ENCODE measurements at regions not wholly inside any gene's neighbourhood (a gene's known extent, or its start where the extent isn't known, plus 50 kb on each side); places are given as distances from the start of the nearest gene placed in this dataset.

DNA sequence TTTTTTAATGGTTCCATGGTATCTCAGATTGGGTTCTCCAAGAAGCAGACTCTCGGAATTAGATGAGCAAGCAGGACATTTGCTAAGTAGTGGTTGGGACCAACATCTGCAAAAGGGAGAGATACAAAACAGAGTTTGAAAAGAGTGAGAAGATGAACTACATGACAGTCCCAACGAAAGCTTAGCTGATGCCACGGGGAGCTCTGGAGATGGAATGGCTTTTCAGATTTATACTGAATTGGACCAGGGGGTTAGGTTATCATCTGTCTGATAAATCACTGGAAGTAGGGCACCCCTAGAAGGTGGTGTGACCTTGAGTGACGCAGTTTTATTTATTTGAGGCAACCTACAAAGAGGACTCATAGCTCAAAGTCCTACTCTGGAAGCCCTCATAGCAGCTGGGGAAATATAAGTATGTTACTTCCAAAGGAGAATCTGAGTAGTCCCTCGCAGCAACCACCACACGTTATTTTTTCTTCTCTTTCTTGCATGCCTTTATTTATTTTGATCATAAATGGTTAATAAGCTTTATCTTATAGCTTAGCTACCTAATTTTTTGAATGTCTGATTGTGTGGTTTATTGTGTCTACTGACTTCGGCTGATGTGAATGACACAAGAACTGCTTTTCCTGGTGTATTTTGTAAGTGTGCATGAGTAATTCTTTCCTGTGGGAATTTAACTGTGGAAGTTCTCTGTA, 815.4 kb downstream of the SQOR start:
- H2BK15ac ChIP-seq (ENCODE audit: low read length), result no peak overlapping the region
- H3K4me2 ChIP-seq (ENCODE audit: insufficient read depth in 1 of 2, low read depth in 2 of 2, low read length in 2 of 2), result no peak overlapping the region
- H2BK120ac ChIP-seq (replicated peaks; ENCODE audit: low read depth, low read length), result no peak overlapping the region
- no peak overlapping the region for H3K9ac ChIP-seq (replicated peaks in 1 of 4; ENCODE audit: extremely low read depth in 1 of 4, low read depth in 3 of 4, low read length in 3 of 4)
- H3K79me2 ChIP-seq (ENCODE audit: control insufficient read depth in 1 of 2, insufficient read depth in 2 of 2, low read length in 2 of 2), result no peaks in the 10 kb centered on the region
- no peak overlapping the region for H4K8ac ChIP-seq (ENCODE audit: extremely low read depth, insufficient read depth, low read length)
- no peaks in the 10 kb centered on the region for H3K79me1 ChIP-seq (ENCODE audit: low read depth, low read length)
- H4K91ac ChIP-seq (replicated peaks; ENCODE audit: insufficient read length, low read length), result no peak overlapping the region
- CTCF ChIA-PET (ENCODE audit: partially characterized antibody), result interaction anchor here (1.1 to 1.8 kb wide), 2 partner anchors 9 to 139 kb away, joined by 4 to 5 read pairs; no protein-coding TSS in a partner anchor
- no peak overlapping the region for H2BK12ac ChIP-seq (ENCODE audit: low read depth, low read length)
- H2BK5ac ChIP-seq (ENCODE audit: low read depth, low read length), result no peak overlapping the region
- no peak overlapping the region for H2AFZ ChIP-seq (ENCODE audit: low read length)
- no peaks in the 10 kb centered on the region for H3K23me2 ChIP-seq (ENCODE audit: low read depth, low read length)
- TF ChIP-seq HDAC2 (IDR thresholded peaks at IDR 0.05; ENCODE audit: borderline replicate concordance in 1 of 2, low read depth in 2 of 2, low read length in 2 of 2) (no peak), NANOG (IDR thresholded peaks at IDR 0.05; ENCODE audit: insufficient read depth, low read depth, low read length, poor library complexity, severe bottlenecking) (no peak), SIN3A (conservative IDR thresholded peaks at IDR 0.05 in 1 of 2, IDR thresholded peaks at IDR 0.05 in 1 of 2; ENCODE audit: low read depth in 1 of 2, low read length in 2 of 2) (no peak), RFX5 (IDR thresholded peaks at IDR 0.05; ENCODE audit: borderline replicate concordance, low read depth, low read length) (no peak), FOSL1 (IDR thresholded peaks at IDR 0.05; ENCODE audit: insufficient read depth, low read depth, low read length) (no peak), RBBP5 (IDR thresholded peaks at IDR 0.05; ENCODE audit: borderline replicate concordance, low read depth, low read length) (no peak), SRF (IDR thresholded peaks at IDR 0.05; ENCODE audit: low read depth, low read length) (no peak)
- TF ChIP-seq, protein P1, sequence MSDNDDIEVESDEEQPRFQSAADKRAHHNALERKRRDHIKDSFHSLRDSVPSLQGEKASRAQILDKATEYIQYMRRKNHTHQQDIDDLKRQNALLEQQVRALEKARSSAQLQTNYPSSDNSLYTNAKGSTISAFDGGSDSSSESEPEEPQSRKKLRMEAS (IDR thresholded peaks at IDR 0.05), result no peak
- no peaks in the 10 kb centered on the region for H3K27me3 ChIP-seq (replicated peaks in 1 of 4; ENCODE audit: control insufficient read depth in 3 of 4, extremely low read depth in 1 of 4, insufficient read depth in 3 of 4, low read length in 3 of 4)
- H2BK20ac ChIP-seq (ENCODE audit: low read length), result no peak overlapping the region
- no peak overlapping the region for H3K14ac ChIP-seq (ENCODE audit: insufficient read length)
- FAIRE-seq (no peak), DNase-seq (ENCODE audit: low read depth in 1 of 2, low spot score in 2 of 2) (no peak)
- H3K18ac ChIP-seq (ENCODE audit: extremely low read depth, low read length), result no peak overlapping the region
- H3K56ac ChIP-seq (replicated peaks; ENCODE audit: insufficient read length, low read depth, low read length), result no peak overlapping the region
- H4K5ac ChIP-seq (ENCODE audit: insufficient read length, low read depth, low read length), result no peak overlapping the region
- H3K27ac ChIP-seq (ENCODE audit: low read depth, low read length), result no peak overlapping the region
- no peaks in the 10 kb centered on the region for H3K36me3 ChIP-seq (ENCODE audit: control insufficient read depth in 2 of 4, insufficient read depth in 4 of 4, low read length in 3 of 4)
- no peaks in the 10 kb centered on the region for H3K4me1 ChIP-seq (replicated peaks in 1 of 4; ENCODE audit: control insufficient read depth in 3 of 4, insufficient read depth in 4 of 4, low read length in 3 of 4)
- POLR2A ChIA-PET (ENCODE audit: partially characterized antibody), result no interaction called here
- no peaks in the 10 kb centered on the region for H4K20me1 ChIP-seq (replicated peaks in 1 of 2; ENCODE audit: control insufficient read depth in 1 of 2, insufficient read depth in 2 of 2, low read length in 2 of 2)
- no peak overlapping the region for H3K4me3 ChIP-seq (ENCODE audit: extremely low read depth in 1 of 4, insufficient read depth in 2 of 4, low read depth in 3 of 4, low read length in 4 of 4)
- WGBS, 2 experiments (ENCODE audit: extremely low coverage in 1 of 2, insufficient coverage in 1 of 2, insufficient read length in 1 of 2, insufficient replicate concordance in 2 of 2, low coverage in 1 of 2, low lambda C conversion rate in 2 of 2, missing lambda C conversion rate in 1 of 2), result 96% methylated on average over 7 of the region's 7 CpGs; no CpG with 5 or more reads in 1 of the 2 experiments
- no peak overlapping the region for H3K4ac ChIP-seq (replicated peaks; ENCODE audit: insufficient read length, low read depth, low read length)
- H3K23ac ChIP-seq (ENCODE audit: insufficient read length), result no peak overlapping the region
- H2AK5ac ChIP-seq (ENCODE audit: low read depth, low read length), result no peak overlapping the region
- H3K9me3 ChIP-seq (ENCODE audit: insufficient read depth in 2 of 2, low read depth in 1 of 2, low read length in 1 of 2), result no peaks in the 10 kb centered on the region

Data from H1 (cell line).